ENCODE measurements at regions not wholly inside any gene's neighbourhood (a gene's known extent, or its start where the extent isn't known, plus 50 kb on each side); places are given as distances from the start of the nearest gene placed in this dataset.

- intact Hi-C loops (cut with DNase I), result no loop called here
- H3K27me3 ChIP-seq, result no peaks in the 10 kb centered on the region
- DNase-seq (no peak), ATAC-seq (peak in 1 of 4 donors; percentile 44)
- H3K36me3 ChIP-seq, result no peaks in the 10 kb centered on the region
- H3K9me3 ChIP-seq, result peaks cover 0 to 8% (median 0%) of the 10 kb centered on the region in 12 donors
- no peak overlapping the region for H3K27ac ChIP-seq
- peaks cover 0 to 14% (median 0%) of the 10 kb centered on the region in 12 donors for H3K4me1 ChIP-seq
- TF ChIP-seq POLR2A (IDR thresholded peaks at IDR 0.05), result no peak
- TF ChIP-seq, protein P1, sequence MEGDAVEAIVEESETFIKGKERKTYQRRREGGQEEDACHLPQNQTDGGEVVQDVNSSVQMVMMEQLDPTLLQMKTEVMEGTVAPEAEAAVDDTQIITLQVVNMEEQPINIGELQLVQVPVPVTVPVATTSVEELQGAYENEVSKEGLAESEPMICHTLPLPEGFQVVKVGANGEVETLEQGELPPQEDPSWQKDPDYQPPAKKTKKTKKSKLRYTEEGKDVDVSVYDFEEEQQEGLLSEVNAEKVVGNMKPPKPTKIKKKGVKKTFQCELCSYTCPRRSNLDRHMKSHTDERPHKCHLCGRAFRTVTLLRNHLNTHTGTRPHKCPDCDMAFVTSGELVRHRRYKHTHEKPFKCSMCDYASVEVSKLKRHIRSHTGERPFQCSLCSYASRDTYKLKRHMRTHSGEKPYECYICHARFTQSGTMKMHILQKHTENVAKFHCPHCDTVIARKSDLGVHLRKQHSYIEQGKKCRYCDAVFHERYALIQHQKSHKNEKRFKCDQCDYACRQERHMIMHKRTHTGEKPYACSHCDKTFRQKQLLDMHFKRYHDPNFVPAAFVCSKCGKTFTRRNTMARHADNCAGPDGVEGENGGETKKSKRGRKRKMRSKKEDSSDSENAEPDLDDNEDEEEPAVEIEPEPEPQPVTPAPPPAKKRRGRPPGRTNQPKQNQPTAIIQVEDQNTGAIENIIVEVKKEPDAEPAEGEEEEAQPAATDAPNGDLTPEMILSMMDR (IDR thresholded peaks at IDR 0.05), result no peak
- no peak overlapping the region for H3K4me3 ChIP-seq
- 91 to 100% (median 95%) methylated on average over 1 of the region's 1 CpG for WGBS, 4 donors
Measured at GRCh38 chr1:228955691-228956090, 220.4 kb downstream of the RHOU start.

- TF ChIP-seq, protein P1 (IDR thresholded peaks at IDR 0.05), result no peak
- TF ChIP-seq POLR2A (IDR thresholded peaks at IDR 0.05), result no peak
- H3K4me3 ChIP-seq, result no peak overlapping the region
- no peaks in the 10 kb centered on the region for H3K27me3 ChIP-seq
- intact Hi-C loops (cut with DNase I), result no loop called here
- no peak overlapping the region for H3K27ac ChIP-seq
- 80 to 94% (median 89%) methylated on average over 5 of the region's 5 CpGs for WGBS, 4 donors
- no peak for DNase-seq
- H3K9me3 ChIP-seq, result peaks cover 0 to 8% (median 0%) of the 10 kb centered on the region in 12 donors
- H3K36me3 ChIP-seq, result no peaks in the 10 kb centered on the region
- peaks cover 0 to 21% (median 0%) of the 10 kb centered on the region in 12 donors for H3K4me1 ChIP-seq
- ATAC-seq, result no peak
Measured at GRCh38 chr1:228956864-228957263, 221.6 kb downstream of the RHOU start.

DNA sequence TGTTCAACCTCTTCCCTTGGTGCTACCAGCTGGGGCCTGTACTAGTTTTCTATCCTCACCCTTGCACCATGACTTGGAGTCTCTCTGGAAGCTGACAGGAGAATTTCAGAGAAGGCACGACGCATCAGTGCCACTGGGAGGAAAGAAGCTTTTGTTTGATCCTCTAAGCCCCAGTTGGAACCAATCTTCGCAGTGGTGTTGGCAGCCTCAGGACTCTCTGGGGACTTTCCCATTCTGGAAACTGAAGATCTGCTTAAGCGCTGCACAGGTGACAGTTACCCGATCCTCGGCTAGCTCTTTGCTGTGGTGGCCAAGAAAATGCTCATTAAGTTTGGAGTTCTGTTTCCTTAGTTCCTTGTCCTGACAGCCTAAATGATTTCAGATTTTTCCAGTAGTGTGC is 222.3 kb downstream of the RHOU start:
- no peaks in the 10 kb centered on the region for H3K36me3 ChIP-seq
- no peak for ATAC-seq

GRCh38 chr1:228958121-228958520 is 222.8 kb downstream of the RHOU start:
- no peaks in the 10 kb centered on the region for H3K27me3 ChIP-seq
- WGBS, 4 donors, result 90 to 96% (median 92%) methylated on average over 4 of the region's 4 CpGs
- TF ChIP-seq POLR2A (IDR thresholded peaks at IDR 0.05), result no peak
- TF ChIP-seq, protein P1 (IDR thresholded peaks at IDR 0.05), result no peak
- no peaks in the 10 kb centered on the region for H3K36me3 ChIP-seq
- H3K27ac ChIP-seq, result no peak overlapping the region
- peaks cover 0 to 21% (median 0%) of the 10 kb centered on the region in 12 donors for H3K4me1 ChIP-seq
- ATAC-seq (no peak), DNase-seq (no peak)
- intact Hi-C loops (cut with DNase I), result no loop called here
- peaks cover 0 to 8% (median 0%) of the 10 kb centered on the region in 12 donors for H3K9me3 ChIP-seq
- no peak overlapping the region for H3K4me3 ChIP-seq

More for the DNA sequence above, 222.3 kb downstream of the RHOU start:
- DNase-seq, result no peak
- Histone ChIP-seq H3K27me3 (no peaks in the 10 kb centered on the region), H3K27ac (no peak overlapping the region), H3K9me3 (peaks cover 0 to 8% (median 0%) of the 10 kb centered on the region in 12 donors), H3K4me3 (no peak overlapping the region), H3K4me1 (peaks cover 0 to 21% (median 0%) of the 10 kb centered on the region in 12 donors)
- intact Hi-C loops (cut with DNase I), result no loop called here
- 76 to 91% (median 81%) methylated on average over 6 of the region's 6 CpGs for WGBS, 4 donors
- TF ChIP-seq, protein P1 (IDR thresholded peaks at IDR 0.05), result no peak
- TF ChIP-seq POLR2A (IDR thresholded peaks at IDR 0.05), result no peak
